ENCODE measurements at regions not wholly inside any gene's neighbourhood (a gene's known extent, or its start where the extent isn't known, plus 50 kb on each side); places are given as distances from the start of the nearest gene placed in this dataset.

- H3K4me3 ChIP-seq (replicated peaks; ENCODE audit: low read depth, low read length), result no peak overlapping the region
- TF ChIP-seq CTCF (IDR thresholded peaks at IDR 0.05; ENCODE audit: low read depth, low read length, missing control alignments), result no peak
- DNase-seq (ENCODE audit: extremely low read depth, low read depth), result no peak
These were observed 122.3 kb downstream of the RFC3 start for GRCh38 chr13:33940256-33940655.

GRCh38 chr13:33940898-33941297 lies 122.9 kb downstream of the RFC3 start:
- no peak overlapping the region for H3K4me3 ChIP-seq (replicated peaks; ENCODE audit: low read depth, low read length)
- DNase-seq (ENCODE audit: extremely low read depth, low read depth), result no peak
- TF ChIP-seq CTCF (IDR thresholded peaks at IDR 0.05; ENCODE audit: low read depth, low read length, missing control alignments), result no peak

DNA sequence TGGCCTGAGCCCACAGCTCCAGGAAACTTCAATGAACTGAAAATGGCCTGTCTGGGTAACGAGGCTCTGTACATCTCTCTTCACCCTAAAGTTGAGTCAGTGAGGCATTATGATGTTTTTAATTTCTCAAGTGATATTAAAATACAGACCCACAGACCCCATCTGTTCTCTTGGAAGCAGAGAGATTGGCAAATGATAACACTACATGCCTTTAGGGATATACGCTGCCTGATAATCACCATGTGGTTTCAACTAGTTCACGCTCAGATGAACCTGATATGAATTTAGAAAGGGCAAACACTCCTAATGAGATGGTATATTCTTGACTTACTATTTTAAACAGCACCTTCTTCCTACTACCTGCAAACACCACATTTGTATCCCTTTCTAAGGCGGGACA lies 127.5 kb downstream of the RFC3 start:
- TF ChIP-seq CTCF (IDR thresholded peaks at IDR 0.05; ENCODE audit: low read depth, low read length, missing control alignments), result no peak
- no peak overlapping the region for H3K4me3 ChIP-seq (replicated peaks; ENCODE audit: low read depth, low read length)
- no peak for DNase-seq (ENCODE audit: extremely low read depth, low read depth)

DNA sequence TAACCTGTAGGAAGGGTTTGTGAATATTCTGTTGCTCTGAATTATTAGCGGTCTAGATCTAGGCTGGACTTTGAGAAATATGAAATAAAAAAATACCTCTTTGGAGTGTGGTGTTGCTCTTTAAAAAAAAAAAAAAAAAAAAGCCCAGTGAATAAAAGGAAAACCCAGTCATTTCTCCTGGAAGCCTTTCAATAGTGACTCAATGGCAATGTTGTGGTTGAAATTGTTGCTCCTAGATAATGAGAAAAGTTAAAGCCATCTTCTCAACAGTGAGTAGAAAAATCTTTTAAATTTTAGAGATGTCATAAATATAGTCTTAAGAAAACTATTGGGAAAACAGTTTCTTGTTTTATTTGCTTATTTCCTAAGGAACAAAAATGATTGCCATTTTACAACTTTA lies 135.3 kb downstream of the RFC3 start:
- no peak for TF ChIP-seq CTCF (IDR thresholded peaks at IDR 0.05; ENCODE audit: low read depth, low read length, missing control alignments)
- H3K4me3 ChIP-seq (replicated peaks; ENCODE audit: low read depth, low read length), result no peak overlapping the region
- DNase-seq (ENCODE audit: extremely low read depth, low read depth), result no peak

GRCh38 chr13:33953781-33954180 lies 135.8 kb downstream of the RFC3 start:
- no peak overlapping the region for H3K4me3 ChIP-seq (replicated peaks; ENCODE audit: low read depth, low read length)
- no peak for DNase-seq (ENCODE audit: extremely low read depth, low read depth)
- TF ChIP-seq CTCF (IDR thresholded peaks at IDR 0.05; ENCODE audit: low read depth, low read length, missing control alignments), result no peak

DNA sequence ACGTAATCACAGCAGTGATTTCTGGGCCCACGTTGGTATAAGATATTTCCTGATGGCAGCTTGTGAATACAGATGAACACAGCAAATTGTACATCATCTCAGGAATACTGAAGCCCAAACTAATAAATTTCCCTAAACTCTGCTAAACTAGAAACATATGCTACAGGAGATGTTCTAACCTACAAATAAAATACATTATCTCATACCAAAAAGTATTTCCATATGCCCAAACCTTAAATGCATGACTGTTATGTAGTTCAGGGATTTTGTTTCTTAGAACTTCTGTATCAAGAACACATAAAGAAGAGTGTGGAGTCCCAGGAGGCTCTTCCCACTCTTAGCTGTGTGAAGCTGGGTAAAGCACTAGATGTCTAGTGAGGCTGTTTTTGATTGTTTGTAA lies 138.4 kb downstream of the RFC3 start:
- no peak overlapping the region for H3K4me3 ChIP-seq (replicated peaks; ENCODE audit: low read depth, low read length)
- no peak for TF ChIP-seq CTCF (IDR thresholded peaks at IDR 0.05; ENCODE audit: low read depth, low read length, missing control alignments)
- DNase-seq (ENCODE audit: extremely low read depth, low read depth), result peak; percentile 26

DNA sequence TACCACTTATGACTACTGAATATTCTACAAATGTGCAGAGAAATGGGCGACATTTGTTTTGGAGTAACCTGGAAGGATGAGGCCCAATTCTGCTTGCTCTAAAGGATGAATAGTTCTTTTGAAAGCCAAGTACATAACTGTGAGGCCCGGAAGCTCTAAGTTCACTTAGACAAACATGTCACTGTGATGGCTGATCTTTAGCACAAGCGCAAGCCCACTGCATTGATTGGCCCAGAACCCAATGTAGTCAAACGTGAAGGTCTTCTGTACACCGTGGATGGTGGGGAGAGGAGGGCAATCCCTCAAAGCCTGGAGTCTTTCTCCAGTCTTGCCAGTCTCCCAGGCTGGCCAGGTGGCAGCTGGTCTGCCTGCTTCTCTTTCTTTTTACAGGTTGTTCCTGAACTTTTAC lies 139.6 kb downstream of the RFC3 start:
- DNase-seq (ENCODE audit: extremely low read depth, low read depth), result no peak
- no peak for TF ChIP-seq CTCF (IDR thresholded peaks at IDR 0.05; ENCODE audit: low read depth, low read length, missing control alignments)
- H3K4me3 ChIP-seq (replicated peaks; ENCODE audit: low read depth, low read length), result no peak overlapping the region
